Type B pancreatic cell (in vitro differentiated cells): ENCODE measurements at regions not wholly inside any gene's neighbourhood (a gene's known extent, or its start where the extent isn't known, plus 50 kb on each side); places are given as distances from the start of the nearest gene placed in this dataset.

Experiments
- DNase-seq: peaks from one replicate; pipeline ENCODE4 v3.0.0; 2021; ENCODE audit warnings: mixed read lengths; ENCODE audit not compliant: unreplicated experiment; ENCODE audit errors: extremely low spot score
- H3K27ac Mint-ChIP-seq: 2 replicates; pipeline ENCODE4 v1.8.0; 2021; ENCODE audit warnings: mild to moderate bottlenecking, mixed read lengths
- H3K27me3 Mint-ChIP-seq: 2 replicates; pipeline ENCODE4 v1.8.0; 2021; ENCODE audit warnings: mixed read lengths
- H3K36me3 Mint-ChIP-seq: 2 replicates; pipeline ENCODE4 v1.8.0; 2021; ENCODE audit warnings: mixed read lengths
- H3K4me1 Mint-ChIP-seq: one replicate; pipeline ENCODE4 v1.8.0; 2021; ENCODE audit warnings: mixed read lengths; ENCODE audit not compliant: unreplicated experiment
- H3K4me3 Mint-ChIP-seq: 2 replicates; pipeline ENCODE4 v1.8.0; 2021; ENCODE audit warnings: mild to moderate bottlenecking, mixed read lengths
- H3K9me3 Mint-ChIP-seq: 2 replicates; pipeline ENCODE4 v1.8.0; 2021; ENCODE audit warnings: mixed read lengths
- CTCF ChIP-seq: fragments of 200-600 bp; sonication (generic); conservative IDR thresholded peaks from 2 replicates; pipeline ENCODE4 v1.5.0; 2021; ENCODE audit warnings: antibody characterized with exemption, mild to moderate bottlenecking

GRCh38 chr13:84297251-84297650 is 415.0 kb upstream of the SLITRK1 start:
- Mint-ChIP-seq H3K4me1 (no peaks in the 10 kb centered on the region), H3K36me3 (no peaks in the 10 kb centered on the region), H3K9me3 (no peaks in the 10 kb centered on the region), H3K27ac (no peak overlapping the region), H3K27me3 (no peaks in the 10 kb centered on the region), H3K4me3 (no peak overlapping the region)
- TF ChIP-seq CTCF = no peak
- DNase-seq = no peak

- TF ChIP-seq CTCF = no peak
- Mint-ChIP-seq H3K27ac (no peak overlapping the region), H3K27me3 (no peaks in the 10 kb centered on the region), H3K4me3 (no peak overlapping the region), H3K4me1 (no peaks in the 10 kb centered on the region), H3K9me3 (no peaks in the 10 kb centered on the region), H3K36me3 (no peaks in the 10 kb centered on the region)
- no peak for DNase-seq
Measured at GRCh38 chr13:84296401-84296800, 414.1 kb upstream of the SLITRK1 start.

- Mint-ChIP-seq H3K36me3 (no peaks in the 10 kb centered on the region), H3K4me1 (no peaks in the 10 kb centered on the region), H3K4me3 (no peak overlapping the region), H3K9me3 (no peaks in the 10 kb centered on the region), H3K27me3 (no peaks in the 10 kb centered on the region), H3K27ac (no peak overlapping the region)
- no peak for TF ChIP-seq CTCF
- no peak for DNase-seq
Measured at GRCh38 chr13:84294576-84294975, 412.3 kb upstream of the SLITRK1 start.

GRCh38 chr13:84290386-84290785 is 408.1 kb upstream of the SLITRK1 start:
- Mint-ChIP-seq H3K27ac (no peak overlapping the region), H3K36me3 (no peaks in the 10 kb centered on the region), H3K9me3 (no peaks in the 10 kb centered on the region), H3K4me3 (no peak overlapping the region), H3K4me1 (no peaks in the 10 kb centered on the region), H3K27me3 (no peaks in the 10 kb centered on the region)
- DNase-seq = no peak
- no peak for TF ChIP-seq CTCF

- no peaks in the 10 kb centered on the region for H3K27me3 Mint-ChIP-seq
- DNase-seq = no peak
- no peaks in the 10 kb centered on the region for H3K36me3 Mint-ChIP-seq
- no peak overlapping the region for H3K4me3 Mint-ChIP-seq
- H3K27ac Mint-ChIP-seq = no peak overlapping the region
- no peaks in the 10 kb centered on the region for H3K9me3 Mint-ChIP-seq
- TF ChIP-seq CTCF = no peak
- H3K4me1 Mint-ChIP-seq = no peaks in the 10 kb centered on the region
Measured at GRCh38 chr13:84279166-84279565, 396.9 kb upstream of the SLITRK1 start.

- no peak for TF ChIP-seq CTCF
- H3K36me3 Mint-ChIP-seq = no peaks in the 10 kb centered on the region
- H3K4me3 Mint-ChIP-seq = no peak overlapping the region
- no peak for DNase-seq
- H3K4me1 Mint-ChIP-seq = no peaks in the 10 kb centered on the region
- H3K27me3 Mint-ChIP-seq = no peaks in the 10 kb centered on the region
- no peak overlapping the region for H3K27ac Mint-ChIP-seq
- H3K9me3 Mint-ChIP-seq = no peaks in the 10 kb centered on the region
Measured at GRCh38 chr13:84272877-84273562, 390.7 kb upstream of the SLITRK1 start.
